ENCODE measurements at regions not wholly inside any gene's neighbourhood (a gene's known extent, or its start where the extent isn't known, plus 50 kb on each side); places are given as distances from the start of the nearest gene placed in this dataset.

- TF ChIP-seq ZBTB34 (CRISPR knock-in tag; IDR thresholded peaks at IDR 0.05) (no peak), ZNF816 (CRISPR knock-in tag; IDR thresholded peaks at IDR 0.05; ENCODE audit: borderline replicate concordance) (no peak), ETV6 (CRISPR knock-in tag; conservative IDR thresholded peaks at IDR 0.05) (no peak), ZBTB33 (CRISPR knock-in tag; IDR thresholded peaks at IDR 0.05) (no peak), NCOR1 (IDR thresholded peaks at IDR 0.05; ENCODE audit: borderline replicate concordance, low read length) (no peak), PAX8 (CRISPR knock-in tag; IDR thresholded peaks at IDR 0.05; ENCODE audit: borderline replicate concordance) (no peak)
Measured at GRCh38 chr6:8707956-8708772, 272.8 kb upstream of the SLC35B3 start (continued).

GRCh38 chr6:8707369-8707768 is 272.0 kb upstream of the SLC35B3 start:
- Histone ChIP-seq H3K27me3 (ENCODE audit: control insufficient read depth in 1 of 2, insufficient read depth in 2 of 2, low read length in 2 of 2) (no peaks in the 10 kb centered on the region; a peak in 1 of 5 replicates), H3K79me2 (ENCODE audit: insufficient read depth, low read length) (no peaks in the 10 kb centered on the region), H3K36me3 (replicated peaks in 1 of 2; ENCODE audit: control insufficient read depth in 1 of 2, insufficient read depth in 2 of 2, low read length in 2 of 2) (no peaks in the 10 kb centered on the region), H3K9me3 (ENCODE audit: low read length) (peaks cover 4% of the 10 kb centered on the region), H3K9ac (ENCODE audit: insufficient read depth, low read depth, low read length) (no peak overlapping the region), H3K4me2 (ENCODE audit: low read depth, low read length) (no peak overlapping the region), H2AFZ (ENCODE audit: low read length) (no peak overlapping the region), H3K4me3 (replicated peaks in 1 of 3; ENCODE audit: insufficient read depth in 1 of 3, low read depth in 2 of 3, low read length in 3 of 3) (no peak overlapping the region), H4K20me1 (ENCODE audit: insufficient read depth, low read length) (no peaks in the 10 kb centered on the region), H3K4me1 (ENCODE audit: insufficient read depth, low read length) (no peaks in the 10 kb centered on the region), H3K27ac (ENCODE audit: extremely low read length, insufficient read depth, low read length) (no peak overlapping the region)
- ATAC-seq: no peak; the same call in 2 of the 3 replicates
- CTCF ChIA-PET (ENCODE audit: low intra/inter-chr PET ratio, low total read pairs): interaction anchor here (0.6 to 1.5 kb wide), 2 partner anchors 181 to 1728 kb away, joined by 3 to 4 read pairs; no protein-coding TSS in a partner anchor
- DNase-seq (ENCODE audit: low spot score): no peak
- POLR2A ChIA-PET: no interaction called here
- no TSS peak for BruUV-seq (replicated peaks)
- intact Hi-C loops (cut with micrococcal nuclease; ENCODE audit: unreplicated experiment) (loop anchor here (5.0 kb wide), 1 partner anchor 1730 kb away; no protein-coding TSS in a partner anchor), in situ Hi-C loops (cut with HindIII; ENCODE audit: extremely low pct_ligation_motif_present, low pct_unique_long_range_greater_than_20kb) (loop anchor here (10.0 kb wide), 1 partner anchor 1727 kb away; no protein-coding TSS in a partner anchor)
- WGBS (ENCODE audit: low lambda C conversion rate): 18% methylated on average over 4 of the region's 4 CpGs
- no peak for FAIRE-seq
- TF ChIP-seq PLRG1 (conservative IDR thresholded peaks at IDR 0.05) (no peak), ZNF644 (CRISPR knock-in tag; IDR thresholded peaks at IDR 0.05; ENCODE audit: low read depth) (no peak), ZNF674 (CRISPR knock-in tag; IDR thresholded peaks at IDR 0.05; ENCODE audit: low read depth) (no peak), ZFAT (CRISPR knock-in tag; conservative IDR thresholded peaks at IDR 0.05) (no peak), ZNF703 (CRISPR knock-in tag; IDR thresholded peaks at IDR 0.05; ENCODE audit: borderline replicate concordance) (no peak), NAIF1 (CRISPR knock-in tag; IDR thresholded peaks at IDR 0.05; ENCODE audit: borderline replicate concordance) (no peak), ZNF496 (CRISPR knock-in tag; IDR thresholded peaks at IDR 0.05; ENCODE audit: insufficient replicate concordance) (no peak), PTBP1 (IDR thresholded peaks at IDR 0.05; ENCODE audit: low read depth, low read length, poor library complexity, severe bottlenecking) (no peak), FOXK2 (IDR thresholded peaks at IDR 0.05) (no peak), ZNF563 (CRISPR knock-in tag; IDR thresholded peaks at IDR 0.05) (no peak), ZIK1 (CRISPR knock-in tag; IDR thresholded peaks at IDR 0.05; ENCODE audit: borderline replicate concordance, low read depth) (no peak), HNF4A (CRISPR knock-in tag; IDR thresholded peaks at IDR 0.05) (no peak), ZNF572 (CRISPR knock-in tag; IDR thresholded peaks at IDR 0.05) (no peak), GABPB1 (CRISPR knock-in tag; IDR thresholded peaks at IDR 0.05) (no peak), RBM22 (optimal IDR thresholded peaks at IDR 0.05; ENCODE audit: low read length) (no peak), XRCC5 (optimal IDR thresholded peaks at IDR 0.05; ENCODE audit: low read length) (no peak)

All from HepG2 (cell line).